Esophagus squamous epithelium (tissue), 4 donors: ENCODE measurements at regions not wholly inside any gene's neighbourhood (a gene's known extent, or its start where the extent isn't known, plus 50 kb on each side); places are given as distances from the start of the nearest gene placed in this dataset.

Experiments
- CTCF ChIP-seq, 6 experiments: fragments of 450-650 bp in 4 of 6; fragments of 200-600 bp in 2 of 6; sonication (generic) in 2 of 6; IDR thresholded peaks; one replicate each; pipeline ENCODE4 v1.5.1; 2016 to 2019; ENCODE audit warnings: antibody characterized with exemption in 6 of 6, mild to moderate bottlenecking in 4 of 6, moderate library complexity in 4 of 6
- POLR2A ChIP-seq, 4 donors: fragments of 450-650 bp; IDR thresholded peaks; one replicate each; pipeline ENCODE4 v1.6.1; 2017; ENCODE audit warnings: antibody characterized with exemption in 4 of 4, mild to moderate bottlenecking in 4 of 4, moderate library complexity in 3 of 4

GRCh38 chr3:132134611-132135010 is 99.8 kb upstream of the CPNE4 start:
- no peak for TF ChIP-seq CTCF (IDR thresholded peaks at IDR 0.05)
- no peak for TF ChIP-seq POLR2A (IDR thresholded peaks at IDR 0.05)
